IMR-90 (cell line): ENCODE measurements at regions not wholly inside any gene's neighbourhood (a gene's known extent, or its start where the extent isn't known, plus 50 kb on each side); places are given as distances from the start of the nearest gene placed in this dataset.

ENCODE experiments used
- ATAC-seq: fragments of 200-7000 bp; cut with Tn5 transposase; 2 replicates; pipeline ENCODE4 v1.9.1; 2020; ENCODE audit warnings: low read depth, mild to moderate bottlenecking, moderate library complexity
- BruUV-seq: library from RNA; stranded (reverse); fragments of 400-500 nt; replicated peaks from 2 replicates; lab custom pipeline; 2021; lab: Mats Ljungman, UMichigan
- CTCF ChIA-PET: fragments of 300-600 bp; formaldehyde crosslinking; extraction: SDS; loops from one replicate; lab custom pipeline; 2021; ENCODE audit warnings: antibody characterized with exemption; lab: Yijun Ruan, JAX
- POLR2A ChIA-PET: fragments of 300-600 bp; sonication (Branson Sonifier 250); formaldehyde crosslinking; loops from one replicate; lab custom pipeline; 2022; ENCODE audit warnings: antibody characterized with exemption; ENCODE audit not compliant: unreplicated experiment; lab: Charles Lee
- DNase-seq: peaks from one replicate; pipeline ENCODE4 v3.0.0; 2013
- H2AFZ ChIP-seq: replicated peaks from 2 replicates; pipeline ENCODE3; 2013; ENCODE audit warnings: low read length, mild to moderate bottlenecking; ENCODE audit not compliant: poor library complexity
- H2AK5ac ChIP-seq: 2 replicates; pipeline ENCODE4 v1.6.1; 2013; ENCODE audit warnings: low read depth, low read length, inconsistent platforms
- H2AK9ac ChIP-seq: replicated peaks from 2 replicates; pipeline ENCODE3; 2013; ENCODE audit warnings: mild to moderate bottlenecking, low read depth, low read length, moderate library complexity; ENCODE audit not compliant: poor library complexity
- H2BK120ac ChIP-seq: 2 replicates; pipeline ENCODE4 v1.6.1; 2013; ENCODE audit warnings: low read depth, low read length, inconsistent platforms
- H2BK15ac ChIP-seq: 3 replicates; pipeline ENCODE4 v1.6.1; 2013; ENCODE audit warnings: low read depth, low read length, inconsistent platforms
- H2BK20ac ChIP-seq: 2 replicates; pipeline ENCODE4 v1.6.1; 2013; ENCODE audit warnings: low read depth, mild to moderate bottlenecking, inconsistent platforms, low read length, moderate library complexity
- H2BK5ac ChIP-seq: 2 replicates; pipeline ENCODE4 v1.6.1; 2013; ENCODE audit warnings: mild to moderate bottlenecking, low read depth, low read length, inconsistent platforms; ENCODE audit not compliant: poor library complexity, severe bottlenecking
- H3K14ac ChIP-seq: replicated peaks from 2 replicates; pipeline ENCODE4 v1.6.1; 2013; ENCODE audit warnings: low read depth, low read length, inconsistent platforms
- H3K18ac ChIP-seq: 2 replicates; pipeline ENCODE4 v1.6.1; 2013; ENCODE audit warnings: low read depth, low read length, control low read depth
- H3K23ac ChIP-seq: 2 replicates; pipeline ENCODE4 v1.6.1; 2013; ENCODE audit warnings: low read depth, low read length, inconsistent platforms
- H3K27ac ChIP-seq: 2 replicates; pipeline ENCODE4 v1.5.1; 2013; ENCODE audit warnings: mild to moderate bottlenecking, control low read depth, low read length; ENCODE audit not compliant: insufficient read depth
- H3K27me3 ChIP-seq: 2 replicates; pipeline ENCODE4 v1.6.1; 2013; ENCODE audit warnings: low read length; ENCODE audit not compliant: control insufficient read depth, insufficient read depth
- H3K36me3 ChIP-seq: 2 replicates; pipeline ENCODE4 v1.6.1; 2013; ENCODE audit warnings: low read length, mixed read lengths; ENCODE audit not compliant: control insufficient read depth, insufficient read depth
- H3K4ac ChIP-seq: 2 replicates; pipeline ENCODE4 v1.6.1; 2013; ENCODE audit warnings: low read depth, low read length, inconsistent platforms
- H3K4me1 ChIP-seq: 2 replicates; pipeline ENCODE4 v1.6.1; 2013; ENCODE audit warnings: low read length, mixed read lengths; ENCODE audit not compliant: control insufficient read depth, insufficient read depth
- H3K4me2 ChIP-seq: 2 replicates; pipeline ENCODE4 v1.6.1; 2013; ENCODE audit warnings: low read depth, mild to moderate bottlenecking, control low read depth, low read length, moderate library complexity
- H3K4me3 ChIP-seq: 2 replicates; pipeline ENCODE4 v1.5.1; 2013; ENCODE audit warnings: low read depth, mild to moderate bottlenecking, control low read depth, low read length, moderate library complexity; ENCODE audit not compliant: insufficient read depth
- H3K56ac ChIP-seq: 2 replicates; pipeline ENCODE4 v1.6.1; 2013; ENCODE audit warnings: low read length, inconsistent platforms; ENCODE audit not compliant: insufficient read depth; ENCODE audit errors: extremely low read depth
- H3K79me1 ChIP-seq, 2 experiments: 2 replicates each; pipeline ENCODE4 v1.6.1; 2013; ENCODE audit warnings: low read length in 2 of 2, inconsistent platforms in 1 of 2, low read depth in 1 of 2
- H3K9ac ChIP-seq: 2 replicates; pipeline ENCODE4 v1.6.1; 2013; ENCODE audit warnings: low read depth, low read length, control low read depth
- H3K9me1 ChIP-seq: 2 replicates; pipeline ENCODE4 v1.6.1; 2013; ENCODE audit warnings: low read length, inconsistent platforms; ENCODE audit not compliant: insufficient read depth
- H3K9me3 ChIP-seq: 2 replicates; pipeline ENCODE4 v1.6.1; 2013; ENCODE audit warnings: low read length; ENCODE audit not compliant: control insufficient read depth, insufficient read depth
- H4K20me1 ChIP-seq: 2 replicates; pipeline ENCODE4 v1.6.1; 2013; ENCODE audit warnings: low read length, inconsistent platforms; ENCODE audit not compliant: insufficient read depth
- H4K5ac ChIP-seq: 2 replicates; pipeline ENCODE4 v1.6.1; 2013; ENCODE audit warnings: mild to moderate bottlenecking, low read depth, low read length, control low read depth
- H4K8ac ChIP-seq, 2 experiments: 2 replicates each; pipeline ENCODE4 v1.6.1; 2013; ENCODE audit warnings: low read depth in 2 of 2, low read length in 2 of 2, control low read depth in 1 of 2, inconsistent platforms in 1 of 2
- H4K91ac ChIP-seq: 2 replicates; pipeline ENCODE4 v1.6.1; 2013; ENCODE audit warnings: low read depth, low read length, inconsistent platforms; ENCODE audit not compliant: insufficient read depth
- BHLHE40 ChIP-seq: fragments of 150-350 bp; IDR thresholded peaks from 2 replicates; pipeline ENCODE4 v1.6.1; 2016; ENCODE audit warnings: mild to moderate bottlenecking, low read depth, low read length
- CEBPB ChIP-seq: IDR thresholded peaks from 2 replicates; pipeline ENCODE4 v1.6.1; 2012; ENCODE audit warnings: low read depth, low read length, improper control_type of control experiment
- CHD1 ChIP-seq: IDR thresholded peaks from 2 replicates; pipeline ENCODE4 v1.6.1; 2012; ENCODE audit warnings: low read depth, low read length, improper control_type of control experiment
- CTCF ChIP-seq: conservative IDR thresholded peaks from 2 replicates; pipeline ENCODE4 v1.5.1; 2012; ENCODE audit warnings: mild to moderate bottlenecking, low read depth, low read length, improper control_type of control experiment
- FOS ChIP-seq: fragments of 150-350 bp; IDR thresholded peaks from 2 replicates; pipeline ENCODE4 v1.6.1; 2016; ENCODE audit warnings: low read depth, low read length
- MAFK ChIP-seq: IDR thresholded peaks from 2 replicates; pipeline ENCODE4 v1.6.1; 2012; ENCODE audit warnings: low read depth, low read length, improper control_type of control experiment
- MAZ ChIP-seq: IDR thresholded peaks from 2 replicates; pipeline ENCODE4 v1.6.1; 2012; ENCODE audit warnings: low read depth, mild to moderate bottlenecking, low read length, improper control_type of control experiment, moderate library complexity, borderline replicate concordance
- MXI1 ChIP-seq: IDR thresholded peaks from 2 replicates; pipeline ENCODE4 v1.6.1; 2012; ENCODE audit warnings: low read depth, mild to moderate bottlenecking, low read length, moderate library complexity, borderline replicate concordance
- NFE2L2 ChIP-seq: fragments of 150-350 bp; IDR thresholded peaks from 2 replicates; pipeline ENCODE4 v1.6.1; 2016; ENCODE audit warnings: low read depth, mild to moderate bottlenecking, low read length
- POLR2A ChIP-seq: IDR thresholded peaks from 2 replicates; pipeline ENCODE4 v1.6.1; 2012; ENCODE audit warnings: mild to moderate bottlenecking, low read depth, low read length
- RAD21 ChIP-seq: IDR thresholded peaks from 2 replicates; pipeline ENCODE4 v1.6.1; 2012; ENCODE audit warnings: low read length, improper control_type of control experiment
- RCOR1 ChIP-seq: IDR thresholded peaks from 2 replicates; pipeline ENCODE4 v1.6.1; 2012; ENCODE audit warnings: mild to moderate bottlenecking, low read length, improper control_type of control experiment; ENCODE audit not compliant: insufficient replicate concordance
- RFX5 ChIP-seq: IDR thresholded peaks from 2 replicates; pipeline ENCODE4 v1.8.0; 2012; ENCODE audit warnings: low read depth, mild to moderate bottlenecking, low read length, moderate library complexity
- SMC3 ChIP-seq: fragments of 150-350 bp; IDR thresholded peaks from 2 replicates; pipeline ENCODE4 v1.6.1; 2016; ENCODE audit warnings: low read depth, mild to moderate bottlenecking, antibody characterized with exemption, low read length, moderate library complexity
- USF2 ChIP-seq: fragments of 150-350 bp; IDR thresholded peaks from 2 replicates; pipeline ENCODE4 v1.6.1; 2017; ENCODE audit warnings: mild to moderate bottlenecking, antibody characterized with exemption, low read length, low read depth
- WGBS, 2 experiments: methylation state at CpG; one replicate each; pipeline versions ENCODE4 v1.1.5 to v1.1.7; 2013; ENCODE audit warnings: missing lambda C conversion rate in 2 of 2; ENCODE audit not compliant: insufficient read length in 1 of 2; ENCODE audit errors: extremely low coverage in 2 of 2; 5-methylcytosine and 5-hydroxymethylcytosine counted together
- dilution Hi-C: fragments of 300-500 bp; cut with HindIII; formaldehyde crosslinking; loops from one replicate; pipeline ENCODE4 v1.14.3; 2018; ENCODE audit warnings: low sequenced_read_pairs; ENCODE audit not compliant: unreplicated experiment
- in situ Hi-C: fragments of 300-500 bp; cut with MboI; formaldehyde crosslinking; loops from 3 replicates; pipeline ENCODE4 v1.14.3; 2019; ENCODE audit warnings: low sequenced_read_pairs, inconsistent platforms, mixed read lengths
- intact Hi-C: fragments of 100-400 bp; cut with micrococcal nuclease; formaldehyde crosslinking; loops from 2 replicates; pipeline ENCODE4 v1.10.0; 2022
- TF ChIP-seq, protein P1 (sequence below): fragments of 150-350 bp; IDR thresholded peaks from 2 replicates; pipeline ENCODE4 v1.6.1; 2016; ENCODE audit warnings: low read depth, mild to moderate bottlenecking, low read length, moderate library complexity, borderline replicate concordance

DNA sequence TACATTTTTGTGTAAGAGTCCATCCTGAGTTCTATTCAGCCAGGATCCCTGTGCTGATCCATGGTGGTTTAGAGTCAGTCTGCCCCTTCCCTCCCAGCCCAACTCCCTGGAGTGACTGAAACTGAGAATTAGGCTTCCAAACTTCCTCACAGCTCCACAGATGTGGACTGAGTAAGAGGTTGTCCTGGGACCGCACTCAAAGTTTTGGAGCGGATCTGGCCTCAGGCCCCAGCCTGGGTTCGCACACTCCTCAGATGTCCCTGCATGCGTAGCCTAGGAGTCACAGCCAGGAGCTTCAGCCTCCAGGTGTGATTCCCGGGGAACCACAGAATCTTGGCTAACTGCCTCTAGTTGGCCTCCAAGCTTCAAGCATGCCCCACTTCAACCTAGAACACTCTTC is 218.1 kb downstream of the C7orf25 start:
- ChIA-PET CTCF (no interaction called here), POLR2A (no interaction called here)
- Histone ChIP-seq H2BK120ac (no peak overlapping the region), H2BK5ac (no peak overlapping the region), H4K20me1 (no peaks in the 10 kb centered on the region), H2BK20ac (no peak overlapping the region), H3K9ac (no peak overlapping the region), H3K4me2 (no peak overlapping the region), H3K56ac (no peak overlapping the region), H3K27ac (no peak overlapping the region), H4K8ac (no peak overlapping the region), H4K91ac (no peak overlapping the region), H3K79me1 (no peaks in the 10 kb centered on the region), H3K4ac (no peak overlapping the region), H3K14ac (no peak overlapping the region), H3K9me1 (no peaks in the 10 kb centered on the region), H2AK5ac (no peak overlapping the region), H3K4me3 (no peak overlapping the region), H2AFZ (no peak overlapping the region), H3K36me3 (no peaks in the 10 kb centered on the region), H3K18ac (no peak overlapping the region), H3K9me3 (no peaks in the 10 kb centered on the region), H2AK9ac (no peak overlapping the region), H4K5ac (no peak overlapping the region), H3K23ac (no peak overlapping the region), H3K27me3 (peaks cover 2% of the 10 kb centered on the region), H2BK15ac (no peak overlapping the region), H3K4me1 (no peaks in the 10 kb centered on the region)
- no peak for ATAC-seq
- 89% methylated on average over 5 of the region's 5 CpGs; no CpG with 5 or more reads in 1 of the 2 experiments for WGBS, 2 experiments
- dilution Hi-C loops: no loop called here
- intact Hi-C loops: loop anchor here (5.0 kb wide), 1 partner anchor 456 kb away; the partner anchor contains the start of gene GLI3
- DNase-seq: no peak
- in situ Hi-C loops: no loop called here
- TF ChIP-seq RCOR1 (no peak), POLR2A (no peak), RFX5 (no peak), MAZ (no peak), CTCF (no peak), SMC3 (no peak), MXI1 (no peak), FOS (no peak), RAD21 (no peak), NFE2L2 (no peak), MAFK (no peak), BHLHE40 (no peak), CEBPB (no peak), CHD1 (no peak), USF2 (no peak)
- TF ChIP-seq, protein P1, sequence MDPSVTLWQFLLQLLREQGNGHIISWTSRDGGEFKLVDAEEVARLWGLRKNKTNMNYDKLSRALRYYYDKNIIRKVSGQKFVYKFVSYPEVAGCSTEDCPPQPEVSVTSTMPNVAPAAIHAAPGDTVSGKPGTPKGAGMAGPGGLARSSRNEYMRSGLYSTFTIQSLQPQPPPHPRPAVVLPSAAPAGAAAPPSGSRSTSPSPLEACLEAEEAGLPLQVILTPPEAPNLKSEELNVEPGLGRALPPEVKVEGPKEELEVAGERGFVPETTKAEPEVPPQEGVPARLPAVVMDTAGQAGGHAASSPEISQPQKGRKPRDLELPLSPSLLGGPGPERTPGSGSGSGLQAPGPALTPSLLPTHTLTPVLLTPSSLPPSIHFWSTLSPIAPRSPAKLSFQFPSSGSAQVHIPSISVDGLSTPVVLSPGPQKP: no peak
- no TSS peak for BruUV-seq
